HG03060 (cell line): ENCODE measurements at regions not wholly inside any gene's neighbourhood (a gene's known extent, or its start where the extent isn't known, plus 50 kb on each side); places are given as distances from the start of the nearest gene placed in this dataset.
"Not testable (repeated sequence)": the region's sequence is repeated elsewhere in the genome, so short reads cannot be mapped to it uniquely, and the experiment has no call there.

Experiments
- ATAC-seq: cut with Tn5 transposase; IDR thresholded peaks from one replicate; pipeline ENCODE4 v1.9.1; 2021; ENCODE audit warnings: low read depth, moderate number of reproducible peaks; ENCODE audit not compliant: unreplicated experiment

GRCh38 chr14:105881021-105881930 is 354.9 kb downstream of the TMEM121 start:
- ATAC-seq = no peak

- not testable (repeated sequence) for ATAC-seq
Measured at GRCh38 chr14:105882011-105882410, 355.6 kb downstream of the TMEM121 start.

DNA sequence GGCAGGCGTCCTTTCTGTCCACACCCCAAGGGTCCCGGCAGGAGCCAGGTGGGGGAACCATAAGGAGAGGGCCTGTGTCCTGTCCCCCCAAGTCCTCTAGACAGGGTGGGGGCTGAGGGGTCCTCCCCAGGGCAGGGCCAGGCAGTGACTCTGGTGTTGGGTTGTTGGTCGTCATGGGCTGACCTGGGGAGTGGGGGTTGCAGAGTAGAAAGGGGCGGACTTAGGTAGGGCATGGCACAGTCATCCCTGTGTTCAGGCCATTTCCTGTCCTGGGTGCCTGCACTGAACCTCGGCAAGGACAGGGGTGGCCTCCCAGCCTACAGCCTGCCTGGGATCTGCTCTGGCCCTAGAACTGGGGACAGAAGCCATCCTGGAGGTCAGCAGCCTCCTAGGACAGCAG is 356.2 kb downstream of the TMEM121 start:
- no peak for ATAC-seq

DNA sequence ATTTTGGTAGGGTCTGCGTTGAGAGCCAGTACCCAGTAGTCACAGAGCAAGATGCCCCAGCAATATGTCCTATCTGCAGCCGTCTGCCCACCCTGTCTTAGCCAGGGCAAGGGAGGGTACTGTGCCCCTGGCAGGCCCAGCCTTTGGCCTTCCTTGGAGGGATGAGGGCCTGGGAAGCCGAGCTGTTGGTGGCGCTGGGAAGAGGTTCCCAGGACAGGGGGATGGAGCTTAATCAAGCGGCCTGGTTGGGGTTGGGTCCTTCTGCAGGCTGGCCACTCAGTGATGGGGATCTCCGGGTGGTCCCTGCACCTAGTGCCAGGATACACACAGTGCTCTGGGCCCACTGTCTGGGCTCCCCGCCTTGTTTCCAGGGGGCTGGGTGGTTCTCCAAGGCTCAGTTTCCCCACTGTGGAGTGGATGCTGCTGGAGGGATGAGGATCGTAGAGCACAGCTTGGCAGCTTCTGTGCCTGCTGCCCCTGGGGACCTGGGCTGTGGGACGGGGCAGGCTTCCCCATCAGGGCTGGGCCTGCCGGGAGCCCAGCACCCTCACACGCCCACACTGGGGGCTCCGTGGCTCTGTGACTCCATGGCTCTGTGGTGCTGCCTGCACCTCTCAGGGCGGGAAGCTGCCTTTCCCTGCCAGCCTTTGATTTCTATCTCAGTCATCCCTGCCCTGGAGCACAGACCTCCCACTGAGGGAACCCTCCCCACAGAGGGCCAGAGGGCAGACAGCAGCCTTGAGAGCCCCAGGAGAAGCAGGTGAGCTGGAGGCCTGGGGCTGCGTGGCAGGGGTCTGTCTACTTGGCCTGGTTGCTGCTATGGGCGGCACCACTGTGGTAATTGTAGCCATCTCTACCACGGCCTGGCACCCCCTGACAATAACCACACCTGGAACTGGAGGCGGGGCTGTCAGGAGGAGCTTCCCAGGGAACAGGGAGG is 357.0 kb downstream of the TMEM121 start:
- no peak for ATAC-seq

- ATAC-seq = not testable (repeated sequence)
Measured at GRCh38 chr14:105884192-105884807, 357.9 kb downstream of the TMEM121 start.

GRCh38 chr14:105884808-105885281 is 358.5 kb downstream of the TMEM121 start:
- ATAC-seq = no peak

- ATAC-seq = no peak
Measured at GRCh38 chr14:105885561-105886320, 359.4 kb downstream of the TMEM121 start.

- not testable (repeated sequence) for ATAC-seq
Measured at GRCh38 chr14:105886791-105887191, 360.4 kb downstream of the TMEM121 start.

DNA sequence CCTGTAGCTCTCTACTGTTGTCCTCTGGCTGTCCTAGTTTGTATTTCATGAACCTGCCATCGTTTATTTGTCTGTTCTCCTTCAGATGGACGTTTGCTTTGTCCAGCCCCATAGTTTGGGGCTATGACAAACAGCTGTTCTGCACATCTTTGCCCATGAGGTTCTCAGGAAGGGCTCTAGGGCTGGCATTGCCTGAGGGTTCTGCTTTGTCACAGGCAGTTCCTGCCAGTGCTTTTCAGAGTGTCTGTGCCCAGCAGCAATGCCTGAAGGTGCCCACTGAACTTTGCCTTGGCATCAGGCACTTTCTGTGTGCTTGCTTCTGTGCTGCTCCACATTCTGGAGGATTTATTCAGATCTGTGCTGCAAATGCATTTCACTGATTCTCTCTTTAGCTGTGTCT is 361.3 kb downstream of the TMEM121 start:
- no peak for ATAC-seq

DNA sequence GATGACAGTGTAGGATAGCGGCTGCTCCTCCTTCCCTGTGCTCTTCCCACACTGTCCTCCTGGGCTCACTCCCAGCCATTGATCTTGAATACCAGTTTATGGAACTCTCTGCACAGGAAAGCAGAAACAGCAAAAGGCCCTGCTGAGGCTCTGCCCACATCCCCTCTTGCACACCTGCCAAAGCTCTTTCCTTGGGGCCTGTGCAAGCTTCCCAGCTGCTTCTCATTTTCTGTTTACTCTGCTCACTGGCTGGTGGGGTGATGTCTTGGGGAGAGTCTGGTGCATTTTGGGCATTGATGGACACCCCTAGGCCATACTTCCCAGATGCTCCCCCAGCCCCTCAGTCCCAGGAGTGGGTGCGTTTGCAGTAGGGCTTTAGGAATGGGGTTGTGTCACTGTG is 361.8 kb downstream of the TMEM121 start:
- ATAC-seq = no peak

- ATAC-seq = no peak
Measured at GRCh38 chr14:105888784-105889665, 362.6 kb downstream of the TMEM121 start.

GRCh38 chr14:105889666-105890473 is 363.5 kb downstream of the TMEM121 start:
- no peak for ATAC-seq

- no peak for ATAC-seq
Measured at GRCh38 chr14:105890474-105891220, 364.3 kb downstream of the TMEM121 start.

DNA sequence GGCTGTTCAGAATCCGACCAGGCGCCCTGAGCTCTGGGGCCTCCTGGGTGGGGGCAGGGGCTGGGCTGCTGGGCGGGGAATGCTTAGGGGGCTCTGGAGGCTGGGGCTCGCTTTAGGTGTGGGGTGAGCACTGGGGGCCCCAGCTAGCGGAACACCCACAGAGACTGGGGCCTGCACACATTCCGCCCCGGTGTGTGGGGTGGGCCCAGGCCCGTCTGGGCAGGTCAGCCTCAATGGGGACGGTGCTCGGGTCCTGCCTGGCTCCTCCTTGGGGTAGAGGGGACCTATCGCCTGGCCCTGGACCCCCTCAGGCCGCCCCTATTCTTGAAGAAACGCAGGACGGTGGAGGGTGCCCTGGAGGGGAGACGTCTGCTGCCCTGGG is 364.8 kb downstream of the TMEM121 start:
- no peak for ATAC-seq

DNA sequence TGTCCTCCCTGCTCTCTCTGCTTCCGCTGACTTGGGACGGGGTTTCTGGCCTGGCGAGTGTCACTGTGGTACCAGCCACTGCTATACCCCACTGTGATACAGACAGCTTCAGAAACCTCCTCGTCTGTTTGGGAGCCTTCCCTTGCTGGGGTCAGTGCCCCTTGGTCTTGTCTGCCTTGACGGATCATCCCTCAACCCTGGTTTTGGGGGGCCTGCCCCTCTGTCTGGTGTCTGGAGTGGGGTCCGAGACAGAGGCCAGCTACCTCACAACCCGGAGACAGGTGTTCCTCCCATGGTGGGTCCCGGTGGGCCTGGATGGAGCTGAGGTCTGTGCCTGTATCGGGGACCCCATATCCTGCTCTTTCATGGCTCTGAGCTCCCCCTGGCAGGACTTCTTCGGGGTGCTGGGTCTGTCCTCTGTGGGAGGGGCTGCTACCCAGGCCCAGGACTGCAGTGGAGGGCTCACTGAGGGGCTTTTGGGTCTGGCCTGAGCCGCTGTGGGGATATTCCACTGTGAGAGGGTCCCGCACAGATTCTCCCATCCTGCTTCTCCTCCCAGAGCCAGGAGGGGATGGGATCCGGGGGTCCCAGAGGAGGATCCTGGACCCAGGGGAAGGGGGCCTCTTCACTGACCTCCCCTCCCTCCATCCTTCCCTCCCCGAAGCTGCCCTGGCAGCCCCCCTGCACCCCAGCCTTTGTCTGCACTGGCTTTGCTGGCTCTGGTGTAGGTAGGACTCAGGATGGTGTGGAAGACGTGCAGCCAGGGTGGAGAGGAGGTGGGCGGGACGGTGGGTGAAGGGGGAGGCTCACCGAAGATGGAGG is 365.5 kb downstream of the TMEM121 start:
- ATAC-seq = no peak
